PC-9 (cell line): ENCODE measurements at regions not wholly inside any gene's neighbourhood (a gene's known extent, or its start where the extent isn't known, plus 50 kb on each side); places are given as distances from the start of the nearest gene placed in this dataset.

Experiments
- BruUV-seq: library from RNA; stranded (reverse); fragments of 400-500 nt; replicated peaks from 2 replicates; lab custom pipeline; 2021; lab: Mats Ljungman, UMichigan
- CTCF ChIA-PET: fragments of 300-600 bp; sonication (Branson Sonifier 250); formaldehyde crosslinking; loops from one replicate; lab custom pipeline; 2022; ENCODE audit warnings: antibody characterized with exemption; lab: Charles Lee
- POLR2A ChIA-PET: fragments of 300-600 bp; sonication (Branson Sonifier 250); formaldehyde crosslinking; loops from one replicate; lab custom pipeline; 2022; ENCODE audit warnings: antibody characterized with exemption; ENCODE audit not compliant: unreplicated experiment; lab: Charles Lee
- DNase-seq, 2 experiments: peaks; one replicate each; pipeline versions ENCODE4 v3.0.0 to v3.0.0-alpha.2; 2015 to 2022; ENCODE audit warnings: mixed read lengths in 1 of 2
- H2AFZ ChIP-seq: fragments of 200-600 bp; sonication (generic); 2 replicates; pipeline ENCODE4 v1.8.1; 2017; ENCODE audit warnings: antibody characterized with exemption
- H3F3A ChIP-seq: fragments of 200-600 bp; sonication (generic); 2 replicates; pipeline ENCODE4 v1.8.1; 2017; ENCODE audit warnings: antibody characterized with exemption, mild to moderate bottlenecking, low read depth; ENCODE audit not compliant: insufficient read depth
- H3K27ac ChIP-seq: fragments of 200-600 bp; sonication (generic); 2 replicates; pipeline ENCODE4 v1.6.1; 2016; ENCODE audit warnings: mixed run types
- H3K27me3 ChIP-seq: fragments of 200-600 bp; sonication (generic); 2 replicates; pipeline ENCODE4 v1.6.1; 2016; ENCODE audit warnings: low read depth, mixed run types; ENCODE audit not compliant: insufficient read depth
- H3K36me3 ChIP-seq: fragments of 200-600 bp; sonication (generic); 2 replicates; pipeline ENCODE4 v1.6.1; 2016; ENCODE audit warnings: low read depth, mixed run types
- H3K4me1 ChIP-seq: fragments of 200-600 bp; sonication (generic); replicated peaks from 2 replicates; pipeline ENCODE4 v1.6.1; 2016; ENCODE audit warnings: mixed run types; ENCODE audit not compliant: insufficient read depth
- H3K4me2 ChIP-seq: fragments of 200-600 bp; sonication (generic); 2 replicates; pipeline ENCODE4 v1.6.1; 2017; ENCODE audit warnings: mixed run types
- H3K4me3 ChIP-seq: fragments of 200-600 bp; sonication (generic); 2 replicates; pipeline ENCODE4 v1.6.1; 2016; ENCODE audit warnings: mixed run types
- H3K79me2 ChIP-seq: fragments of 200-600 bp; sonication (generic); 2 replicates; pipeline ENCODE4 v1.6.1; 2017; ENCODE audit warnings: low read depth, mixed run types
- H3K9me2 ChIP-seq: fragments of 200-600 bp; sonication (generic); 2 replicates; pipeline ENCODE4 v1.8.1; 2017; ENCODE audit warnings: mild to moderate bottlenecking; ENCODE audit not compliant: insufficient read depth
- H3K9me3 ChIP-seq: fragments of 200-600 bp; sonication (generic); 2 replicates; pipeline ENCODE4 v1.8.1; 2016; ENCODE audit warnings: low read depth; ENCODE audit not compliant: insufficient read depth
- H4K20me1 ChIP-seq: fragments of 200-600 bp; sonication (generic); 2 replicates; pipeline ENCODE4 v1.8.1; 2017; ENCODE audit not compliant: insufficient read depth
- EZH2 ChIP-seq: fragments of 200-600 bp; sonication (generic); IDR thresholded peaks from 2 replicates; pipeline ENCODE4 v1.8.0; 2017; ENCODE audit warnings: antibody characterized with exemption, low read depth
- intact Hi-C: fragments of 100-400 bp; cut with micrococcal nuclease; formaldehyde crosslinking; loops from one replicate; pipeline ENCODE4 v1.10.0; 2022; ENCODE audit not compliant: unreplicated experiment
- TF ChIP-seq, protein P1 (sequence below): fragments of 200-600 bp; sonication (generic); conservative IDR thresholded peaks from 2 replicates; pipeline ENCODE4 v1.6.1; 2017; ENCODE audit warnings: mixed run types, antibody characterized with exemption, mild to moderate bottlenecking, moderate library complexity

DNA sequence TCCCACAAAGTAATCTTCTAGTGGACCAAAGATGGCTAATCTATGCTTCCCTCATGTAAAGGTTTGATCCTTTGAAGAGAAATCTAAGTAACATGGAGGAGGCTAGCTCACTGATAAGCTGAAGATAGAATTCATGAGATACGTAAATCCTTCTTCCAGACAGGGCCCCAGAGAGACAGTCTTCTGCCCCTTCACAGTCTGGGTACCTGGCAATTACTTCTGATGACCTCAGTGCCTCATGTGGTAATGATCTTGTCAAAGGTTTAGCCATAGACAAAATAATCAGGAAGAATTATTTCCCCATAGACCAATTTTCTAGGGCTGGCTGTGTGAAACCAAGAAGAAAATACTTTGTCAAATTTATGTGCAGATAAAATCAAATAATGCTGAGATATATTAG lies 495.8 kb downstream of the METTL4 start:
- Histone ChIP-seq H3K9me3 (no peaks in the 10 kb centered on the region; the same call in none of the 2 replicates), H3K27me3 (no peaks in the 10 kb centered on the region), H4K20me1 (no peaks in the 10 kb centered on the region), H3K36me3 (no peaks in the 10 kb centered on the region), H3F3A (no peaks in the 10 kb centered on the region), H3K4me1 (no peaks in the 10 kb centered on the region), H3K9me2 (no peaks in the 10 kb centered on the region), H3K79me2 (no peaks in the 10 kb centered on the region), H3K4me3 (no peak overlapping the region), H3K27ac (no peak overlapping the region), H3K4me2 (no peak overlapping the region), H2AFZ (no peak overlapping the region)
- DNase-seq = no peak
- CTCF ChIA-PET = no interaction called here
- no peak for TF ChIP-seq EZH2
- TF ChIP-seq, protein P1, sequence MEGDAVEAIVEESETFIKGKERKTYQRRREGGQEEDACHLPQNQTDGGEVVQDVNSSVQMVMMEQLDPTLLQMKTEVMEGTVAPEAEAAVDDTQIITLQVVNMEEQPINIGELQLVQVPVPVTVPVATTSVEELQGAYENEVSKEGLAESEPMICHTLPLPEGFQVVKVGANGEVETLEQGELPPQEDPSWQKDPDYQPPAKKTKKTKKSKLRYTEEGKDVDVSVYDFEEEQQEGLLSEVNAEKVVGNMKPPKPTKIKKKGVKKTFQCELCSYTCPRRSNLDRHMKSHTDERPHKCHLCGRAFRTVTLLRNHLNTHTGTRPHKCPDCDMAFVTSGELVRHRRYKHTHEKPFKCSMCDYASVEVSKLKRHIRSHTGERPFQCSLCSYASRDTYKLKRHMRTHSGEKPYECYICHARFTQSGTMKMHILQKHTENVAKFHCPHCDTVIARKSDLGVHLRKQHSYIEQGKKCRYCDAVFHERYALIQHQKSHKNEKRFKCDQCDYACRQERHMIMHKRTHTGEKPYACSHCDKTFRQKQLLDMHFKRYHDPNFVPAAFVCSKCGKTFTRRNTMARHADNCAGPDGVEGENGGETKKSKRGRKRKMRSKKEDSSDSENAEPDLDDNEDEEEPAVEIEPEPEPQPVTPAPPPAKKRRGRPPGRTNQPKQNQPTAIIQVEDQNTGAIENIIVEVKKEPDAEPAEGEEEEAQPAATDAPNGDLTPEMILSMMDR = no peak
- BruUV-seq = no TSS peak
- POLR2A ChIA-PET = no interaction called here
- intact Hi-C loops = no loop called here

DNA sequence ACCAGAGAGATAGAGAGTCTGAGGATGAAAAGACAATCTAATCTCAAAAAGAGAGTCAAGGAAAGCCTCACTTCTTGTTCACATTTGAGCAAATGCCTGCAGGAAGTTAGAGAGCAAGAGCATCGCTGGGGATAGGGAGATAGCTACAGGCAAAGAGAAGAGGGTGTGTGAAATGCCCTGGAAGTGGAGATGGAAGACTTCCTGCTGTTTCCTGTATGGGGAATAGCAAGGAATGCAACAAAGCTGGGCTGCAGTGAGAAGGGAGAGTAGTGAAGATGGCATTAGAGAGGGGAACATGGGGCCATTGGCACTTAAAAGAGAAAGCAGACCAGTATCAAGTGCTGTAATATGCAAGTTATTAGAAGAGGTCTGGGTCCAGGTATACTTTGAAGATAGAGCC lies 488.6 kb downstream of the METTL4 start:
- POLR2A ChIA-PET = no interaction called here
- DNase-seq = no peak
- Histone ChIP-seq H3K27me3 (no peaks in the 10 kb centered on the region), H2AFZ (no peak overlapping the region), H3K4me3 (no peak overlapping the region), H3K4me1 (peaks cover 9% of the 10 kb centered on the region; the same call in 1 of the 2 replicates), H4K20me1 (no peaks in the 10 kb centered on the region), H3K27ac (no peak overlapping the region), H3K79me2 (no peaks in the 10 kb centered on the region), H3F3A (no peaks in the 10 kb centered on the region), H3K9me3 (no peaks in the 10 kb centered on the region; the same call in 1 of the 2 replicates), H3K36me3 (no peaks in the 10 kb centered on the region), H3K9me2 (no peaks in the 10 kb centered on the region; the same call in 1 of the 2 replicates), H3K4me2 (no peak overlapping the region)
- CTCF ChIA-PET = no interaction called here
- intact Hi-C loops = no loop called here
- TF ChIP-seq, protein P1 = no peak
- no peak for TF ChIP-seq EZH2
- no TSS peak for BruUV-seq

DNA sequence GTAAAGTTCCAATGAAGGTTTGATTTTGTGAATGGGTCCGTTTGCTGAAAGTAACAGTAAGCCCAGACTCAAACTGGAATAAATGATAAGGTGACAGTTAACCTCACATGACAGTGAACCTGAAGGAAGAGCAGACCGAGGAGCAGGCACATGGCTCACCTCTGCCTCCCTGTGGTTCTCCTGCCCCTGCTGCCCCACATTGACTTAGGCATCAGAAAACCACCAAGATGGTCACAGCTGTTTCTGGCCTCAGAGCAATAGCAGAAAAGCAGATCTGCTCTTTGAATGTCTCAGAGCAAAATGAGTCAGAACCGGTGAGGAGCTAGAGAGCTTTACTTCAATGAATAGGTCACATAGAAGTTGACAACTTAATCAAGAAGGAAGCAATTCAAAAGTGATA lies 487.6 kb downstream of the METTL4 start:
- POLR2A ChIA-PET = interaction anchor here (0.7 kb wide), 1 partner anchor 21 kb away, joined by 3 read pairs; no protein-coding TSS in a partner anchor
- H4K20me1 ChIP-seq = no peaks in the 10 kb centered on the region
- no peak for DNase-seq
- no peaks in the 10 kb centered on the region; the same call in 1 of the 2 replicates for H3K9me3 ChIP-seq
- TF ChIP-seq, protein P1 = peak; percentile 35; the same call in 1 of the 2 replicates
- no peak for TF ChIP-seq EZH2
- no peak overlapping the region for H2AFZ ChIP-seq
- H3K36me3 ChIP-seq = no peaks in the 10 kb centered on the region
- no peak overlapping the region for H3K27ac ChIP-seq
- H3K4me3 ChIP-seq = no peak overlapping the region
- H3K79me2 ChIP-seq = no peaks in the 10 kb centered on the region
- H3K4me2 ChIP-seq = no peak overlapping the region
- intact Hi-C loops = no loop called here
- no TSS peak for BruUV-seq
- H3K27me3 ChIP-seq = no peaks in the 10 kb centered on the region
- no peaks in the 10 kb centered on the region for H3F3A ChIP-seq
- CTCF ChIA-PET = no interaction called here
- no peaks in the 10 kb centered on the region; the same call in 1 of the 2 replicates for H3K9me2 ChIP-seq
- H3K4me1 ChIP-seq = peaks cover 9% of the 10 kb centered on the region; the same call in 1 of the 2 replicates
